Neural progenitor cell (in vitro differentiated cells): ENCODE measurements at regions not wholly inside any gene's neighbourhood (a gene's known extent, or its start where the extent isn't known, plus 50 kb on each side); places are given as distances from the start of the nearest gene placed in this dataset.

Experiments
- DNase-seq: peaks from one replicate; pipeline ENCODE4 v3.0.0-alpha.2; 2016; ENCODE audit warnings: low spot score
- H2AFZ ChIP-seq: fragments of 200-600 bp; sonication (generic); replicated peaks from 2 replicates; pipeline ENCODE4 v1.6.1; 2016; ENCODE audit warnings: antibody characterized with exemption
- H3F3A ChIP-seq: fragments of 200-600 bp; sonication (generic); 2 replicates; pipeline ENCODE4 v1.6.1; 2016; ENCODE audit warnings: antibody characterized with exemption, low read depth
- H3K27ac ChIP-seq: fragments of 200-600 bp; sonication (generic); 2 replicates; pipeline ENCODE4 v1.5.1; 2016; ENCODE audit warnings: mild to moderate bottlenecking
- H3K27me3 ChIP-seq: fragments of 200-600 bp; sonication (generic); 2 replicates; pipeline ENCODE4 v1.6.1; 2016; ENCODE audit warnings: mild to moderate bottlenecking, moderate library complexity
- H3K36me3 ChIP-seq: fragments of 200-600 bp; sonication (generic); 2 replicates; pipeline ENCODE4 v1.5.1; 2016
- H3K4me1 ChIP-seq: fragments of 200-600 bp; sonication (generic); 2 replicates; pipeline ENCODE4 v1.6.1; 2016; ENCODE audit warnings: mixed run types
- H3K4me2 ChIP-seq: fragments of 200-600 bp; sonication (generic); 2 replicates; pipeline ENCODE4 v1.6.1; 2016
- H3K4me3 ChIP-seq: fragments of 200-600 bp; sonication (generic); 2 replicates; pipeline ENCODE4 v1.5.1; 2016
- H3K79me2 ChIP-seq: fragments of 200-600 bp; sonication (generic); 2 replicates; pipeline ENCODE4 v1.6.1; 2016; ENCODE audit warnings: low read depth
- H3K9ac ChIP-seq: fragments of 200-600 bp; sonication (generic); 2 replicates; pipeline ENCODE4 v1.6.1; 2016
- H3K9me3 ChIP-seq: fragments of 200-600 bp; sonication (generic); 2 replicates; pipeline ENCODE4 v1.5.1; 2016; ENCODE audit warnings: low read depth
- H4K20me1 ChIP-seq: fragments of 200-600 bp; sonication (generic); 2 replicates; pipeline ENCODE4 v1.6.1; 2016; ENCODE audit warnings: low read depth
- H3K27ac Mint-ChIP-seq: 3 replicates; pipeline ENCODE4 v1.8.0; 2021; ENCODE audit warnings: mixed read lengths
- H3K27me3 Mint-ChIP-seq: 2 replicates; pipeline ENCODE4 v1.8.0; 2022; ENCODE audit warnings: low read depth, mild to moderate bottlenecking, inconsistent platforms, moderate library complexity, mixed read lengths; ENCODE audit not compliant: insufficient read depth
- H3K36me3 Mint-ChIP-seq: 3 replicates; pipeline ENCODE4 v1.8.0; 2021; ENCODE audit warnings: mixed read lengths
- H3K4me1 Mint-ChIP-seq: 3 replicates; pipeline ENCODE4 v1.8.0; 2021; ENCODE audit warnings: mixed read lengths
- H3K4me3 Mint-ChIP-seq: 3 replicates; pipeline ENCODE4 v1.8.0; 2021; ENCODE audit warnings: mild to moderate bottlenecking, moderate library complexity, mixed read lengths
- H3K9me3 Mint-ChIP-seq: 3 replicates; pipeline ENCODE4 v1.8.0; 2020; ENCODE audit warnings: mixed read lengths
- CTCF ChIP-seq: fragments of 200-600 bp; sonication (generic); IDR thresholded peaks from 2 replicates; pipeline ENCODE4 v1.5.1; 2017; ENCODE audit warnings: antibody characterized with exemption, mild to moderate bottlenecking
- EZH2 ChIP-seq: fragments of 200-600 bp; sonication (generic); IDR thresholded peaks from 2 replicates; pipeline ENCODE4 v1.6.1; 2017; ENCODE audit warnings: antibody characterized with exemption, mild to moderate bottlenecking, moderate library complexity
- EZH2phosphoT487 ChIP-seq: fragments of 200-600 bp; sonication (generic); IDR thresholded peaks from 2 replicates; pipeline ENCODE4 v1.6.1; 2017; ENCODE audit warnings: antibody characterized with exemption

GRCh38 chr16:80356365-80356764 lies 184.4 kb upstream of the DYNLRB2 start:
- H3K27ac Mint-ChIP-seq: no peak overlapping the region
- Histone ChIP-seq H4K20me1 (no peaks in the 10 kb centered on the region), H3K27ac (no peak overlapping the region), H3K79me2 (no peaks in the 10 kb centered on the region), H3F3A (no peaks in the 10 kb centered on the region), H3K4me1 (peaks cover 3% of the 10 kb centered on the region), H2AFZ (no peak overlapping the region), H3K36me3 (no peaks in the 10 kb centered on the region), H3K4me3 (no peak overlapping the region), H3K4me2 (no peak overlapping the region), H3K9me3 (no peaks in the 10 kb centered on the region), H3K27me3 (no peaks in the 10 kb centered on the region), H3K9ac (no peak overlapping the region)
- TF ChIP-seq EZH2phosphoT487 (no peak), CTCF (no peak), EZH2 (no peak)
- peaks cover 2% of the 10 kb centered on the region for H3K9me3 Mint-ChIP-seq
- H3K27me3 Mint-ChIP-seq: peaks cover 7% of the 10 kb centered on the region
- no peak for DNase-seq
- H3K4me1 Mint-ChIP-seq: peaks cover 10% of the 10 kb centered on the region
- no peak overlapping the region for H3K4me3 Mint-ChIP-seq
- H3K36me3 Mint-ChIP-seq: no peaks in the 10 kb centered on the region

GRCh38 chr16:80355335-80355734 lies 185.5 kb upstream of the DYNLRB2 start:
- Histone ChIP-seq H3K9ac (no peak overlapping the region), H2AFZ (no peak overlapping the region), H3K4me3 (no peak overlapping the region), H4K20me1 (no peaks in the 10 kb centered on the region), H3K4me1 (no peaks in the 10 kb centered on the region), H3K79me2 (no peaks in the 10 kb centered on the region), H3K27ac (no peak overlapping the region), H3F3A (no peaks in the 10 kb centered on the region), H3K4me2 (no peak overlapping the region), H3K9me3 (no peaks in the 10 kb centered on the region), H3K27me3 (no peaks in the 10 kb centered on the region), H3K36me3 (no peaks in the 10 kb centered on the region)
- Mint-ChIP-seq H3K36me3 (no peaks in the 10 kb centered on the region), H3K4me1 (peaks cover 13% of the 10 kb centered on the region), H3K4me3 (no peak overlapping the region), H3K27me3 (peaks cover 4% of the 10 kb centered on the region), H3K27ac (no peak overlapping the region), H3K9me3 (peaks cover 2% of the 10 kb centered on the region)
- TF ChIP-seq EZH2phosphoT487 (no peak), CTCF (no peak), EZH2 (no peak)
- DNase-seq: no peak

- Histone ChIP-seq H3K9ac (no peak overlapping the region), H3K79me2 (no peaks in the 10 kb centered on the region), H3K4me3 (no peak overlapping the region), H3K27me3 (no peaks in the 10 kb centered on the region), H3K4me2 (no peak overlapping the region), H3K36me3 (no peaks in the 10 kb centered on the region), H3K4me1 (peaks cover 19% of the 10 kb centered on the region), H2AFZ (peak overlapping the region; percentile 7), H3K27ac (no peak overlapping the region), H3K9me3 (no peaks in the 10 kb centered on the region), H3F3A (peaks cover 9% of the 10 kb centered on the region), H4K20me1 (no peaks in the 10 kb centered on the region)
- no peak for DNase-seq
- Mint-ChIP-seq H3K27ac (peak overlapping the region; percentile 42), H3K4me1 (peaks cover 34% of the 10 kb centered on the region), H3K4me3 (no peak overlapping the region), H3K36me3 (no peaks in the 10 kb centered on the region), H3K27me3 (peaks cover 5% of the 10 kb centered on the region), H3K9me3 (peaks cover 8% of the 10 kb centered on the region)
- TF ChIP-seq CTCF (no peak), EZH2phosphoT487 (no peak), EZH2 (no peak)
Measured at GRCh38 chr16:80350061-80350460, 190.7 kb upstream of the DYNLRB2 start.

GRCh38 chr16:80347900-80348299 lies 192.9 kb upstream of the DYNLRB2 start:
- Mint-ChIP-seq H3K4me1 (peaks cover 44% of the 10 kb centered on the region), H3K36me3 (no peaks in the 10 kb centered on the region), H3K4me3 (no peak overlapping the region), H3K27ac (peak overlapping the region; percentile 82), H3K27me3 (peaks cover 8% of the 10 kb centered on the region), H3K9me3 (peaks cover 8% of the 10 kb centered on the region)
- Histone ChIP-seq H3K9ac (no peak overlapping the region), H3K9me3 (no peaks in the 10 kb centered on the region), H3K4me3 (no peak overlapping the region), H3K27me3 (no peaks in the 10 kb centered on the region), H3K4me1 (peaks cover 23% of the 10 kb centered on the region), H3K79me2 (no peaks in the 10 kb centered on the region), H4K20me1 (no peaks in the 10 kb centered on the region), H3F3A (peaks cover 9% of the 10 kb centered on the region), H3K27ac (no peak overlapping the region), H3K4me2 (no peak overlapping the region), H2AFZ (no peak overlapping the region), H3K36me3 (no peaks in the 10 kb centered on the region)
- DNase-seq: no peak
- TF ChIP-seq EZH2: no peak
- TF ChIP-seq CTCF: no peak
- TF ChIP-seq EZH2phosphoT487: no peak
